ENCODE measurements at regions not wholly inside any gene's neighbourhood (a gene's known extent, or its start where the extent isn't known, plus 50 kb on each side); places are given as distances from the start of the nearest gene placed in this dataset.

DNA sequence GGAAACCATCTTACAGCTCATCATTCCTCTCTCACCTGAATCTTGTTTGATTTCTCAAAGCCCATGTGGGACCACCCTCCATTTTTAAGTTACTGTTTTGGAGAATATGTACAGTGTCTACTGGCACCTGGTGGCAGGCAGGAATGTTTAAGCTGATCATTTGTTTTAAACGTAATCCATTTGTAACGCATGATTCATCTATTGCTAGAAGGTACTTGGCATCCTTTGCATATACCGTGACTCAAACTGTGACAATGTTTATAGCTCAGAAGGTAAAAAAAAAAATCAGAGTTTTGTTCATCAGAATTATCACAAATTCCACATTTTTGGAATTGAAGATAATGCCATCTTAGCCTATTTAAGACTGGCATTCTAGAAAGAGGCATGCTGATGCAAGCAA, 1007.5 kb upstream of the EEF2KMT start:
- no peak for DNase-seq

DNA sequence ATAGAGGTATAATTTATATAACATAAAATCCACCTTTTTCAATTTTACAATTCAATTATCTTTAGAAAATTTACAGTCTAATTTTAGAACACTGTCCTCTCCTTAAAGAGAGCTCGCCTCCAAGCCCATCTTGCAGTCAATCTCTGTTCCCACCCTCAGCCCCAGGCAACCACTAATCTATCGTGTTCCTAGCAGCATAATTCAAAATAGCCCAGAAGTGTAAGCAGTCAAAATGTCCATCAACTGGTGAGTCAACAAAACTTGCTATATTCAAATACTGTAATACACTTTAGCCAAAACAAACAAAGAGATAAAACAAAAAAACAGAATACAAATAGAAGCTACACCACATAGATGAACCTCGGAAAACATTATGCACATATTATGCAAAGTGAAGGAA, 1006.8 kb upstream of the EEF2KMT start:
- no peak for DNase-seq

GRCh38 chr16:6103561-6103960, 1006.0 kb upstream of the EEF2KMT start:
- no peak for DNase-seq

- no peak for DNase-seq
Observed at GRCh38 chr16:6099102-6099501, 1001.5 kb upstream of the EEF2KMT start.

- no peak for DNase-seq
Observed at GRCh38 chr16:6096931-6097670, 999.5 kb upstream of the EEF2KMT start.

DNA sequence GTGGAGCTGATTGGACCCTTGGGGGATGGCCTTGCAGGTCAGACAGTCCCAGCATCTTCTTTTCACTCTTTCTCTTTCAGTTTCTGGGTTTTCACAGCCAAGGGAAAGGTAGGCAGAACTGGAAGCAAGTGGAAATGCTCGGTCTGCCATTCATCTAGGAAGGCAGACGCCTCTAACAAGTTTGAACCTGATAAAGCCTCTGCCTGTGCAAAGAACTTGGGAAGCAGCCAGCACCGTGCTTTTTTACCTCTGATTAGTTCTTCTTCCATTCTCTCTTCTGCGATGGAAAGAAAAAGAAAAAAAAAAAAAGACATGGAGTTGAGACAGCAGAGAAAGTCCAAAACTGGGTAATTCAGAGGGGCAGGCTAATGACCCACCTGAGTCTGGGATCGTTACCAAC, 997.8 kb upstream of the EEF2KMT start:
- DNase-seq, result no peak

DNA sequence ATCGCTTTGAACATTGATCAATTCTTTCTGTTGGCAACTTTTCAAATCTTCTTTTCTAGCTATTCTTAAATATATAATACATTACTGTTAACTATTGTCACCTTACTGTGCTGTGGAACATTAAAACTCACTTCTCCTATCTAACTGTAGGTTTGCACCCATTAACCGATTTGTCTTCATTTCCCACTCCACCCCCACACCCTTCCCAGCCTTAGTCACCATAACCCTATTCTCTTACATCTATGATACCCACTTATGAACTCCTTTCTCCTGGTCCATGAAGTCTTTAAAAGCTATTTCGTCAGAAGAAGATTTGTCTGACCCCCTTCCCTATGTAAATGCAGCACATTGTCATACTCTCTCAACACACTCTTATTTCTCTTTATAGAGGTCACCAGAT, 993.4 kb upstream of the EEF2KMT start:
- DNase-seq, result no peak

GRCh38 chr16:6081320-6081976, 983.9 kb upstream of the EEF2KMT start:
- DNase-seq, result no peak

DNA sequence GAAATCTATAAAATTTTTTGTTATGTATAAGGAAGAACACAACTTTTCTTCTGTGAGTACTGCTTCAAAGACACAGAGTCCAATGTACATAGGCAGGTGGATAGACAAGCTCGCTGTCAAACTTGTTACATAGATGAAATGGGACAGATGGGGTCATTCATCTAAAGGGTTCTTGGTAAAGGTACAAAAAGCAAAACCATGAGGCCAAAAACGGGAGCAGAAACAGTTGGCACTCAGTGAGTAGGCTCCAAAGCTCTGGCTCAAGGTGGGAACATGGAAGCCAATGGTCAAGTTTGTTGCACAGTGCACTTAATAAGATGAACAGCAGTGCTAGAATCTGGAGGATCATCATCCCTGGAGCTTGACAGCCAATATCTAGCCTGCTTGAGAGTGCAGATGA, 979.0 kb upstream of the EEF2KMT start:
- no peak for DNase-seq

DNA sequence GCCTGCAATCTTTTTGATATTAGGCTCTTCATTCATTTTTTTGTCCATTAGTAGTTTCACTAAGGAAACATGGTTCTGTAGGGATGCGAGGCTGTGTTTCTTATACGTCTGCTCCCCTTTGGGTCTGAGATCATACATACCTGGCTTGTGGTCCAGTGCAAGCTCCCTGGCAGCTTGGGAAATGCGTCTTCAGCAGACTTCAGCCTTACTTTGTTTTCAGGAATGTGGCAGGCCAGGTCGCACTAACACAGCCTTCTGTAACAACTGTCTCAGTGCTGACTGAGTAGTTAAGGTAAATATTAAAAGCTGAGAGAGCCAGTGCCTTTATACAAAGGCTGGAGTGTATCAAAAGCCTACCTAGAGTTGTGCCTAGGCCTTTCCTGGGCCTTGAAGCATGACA, 970.5 kb upstream of the EEF2KMT start:
- DNase-seq, result no peak

DNA sequence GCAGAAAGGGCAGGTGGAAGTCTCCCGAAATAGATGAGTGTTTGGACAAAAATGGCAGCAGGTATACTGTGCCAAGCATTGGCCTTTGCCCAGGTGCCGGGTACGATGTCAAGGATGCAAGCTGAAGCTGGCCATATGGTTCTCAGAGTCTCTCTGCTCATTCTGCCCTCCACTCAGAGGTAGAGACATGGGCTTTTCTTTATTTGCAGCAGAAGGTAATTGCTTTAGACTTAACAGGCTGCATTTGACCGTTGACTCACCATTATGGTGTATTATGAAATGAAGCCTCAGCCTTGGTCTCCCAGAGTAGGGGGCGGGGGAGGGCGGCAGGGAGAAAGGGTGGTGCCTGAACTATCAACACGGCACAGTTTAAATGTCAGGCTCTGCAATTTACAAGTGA, 969.1 kb upstream of the EEF2KMT start:
- DNase-seq, result no peak

GRCh38 chr16:6063526-6063925, 965.9 kb upstream of the EEF2KMT start:
- no peak for DNase-seq

DNA sequence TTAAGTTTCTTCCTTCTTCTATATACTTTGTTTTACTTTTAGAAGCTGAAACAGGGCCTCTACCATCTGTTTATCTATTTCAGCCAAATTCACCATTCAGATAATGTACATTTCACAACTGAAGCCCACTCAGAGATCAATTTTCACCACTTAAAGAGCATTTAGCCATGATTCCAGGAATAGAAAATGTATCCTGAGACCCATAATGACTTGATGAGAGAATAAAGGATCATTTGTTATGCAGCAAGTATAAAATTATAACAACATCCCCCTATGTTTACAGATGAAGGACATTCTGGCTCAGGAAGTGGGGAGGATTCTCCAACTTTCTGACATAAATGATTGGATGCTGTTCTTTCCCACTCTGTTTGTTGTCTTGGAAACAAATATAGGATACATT, 962.1 kb upstream of the EEF2KMT start:
- DNase-seq, result no peak

GRCh38 chr16:6057821-6058220, 960.2 kb upstream of the EEF2KMT start:
- DNase-seq, result no peak

DNA sequence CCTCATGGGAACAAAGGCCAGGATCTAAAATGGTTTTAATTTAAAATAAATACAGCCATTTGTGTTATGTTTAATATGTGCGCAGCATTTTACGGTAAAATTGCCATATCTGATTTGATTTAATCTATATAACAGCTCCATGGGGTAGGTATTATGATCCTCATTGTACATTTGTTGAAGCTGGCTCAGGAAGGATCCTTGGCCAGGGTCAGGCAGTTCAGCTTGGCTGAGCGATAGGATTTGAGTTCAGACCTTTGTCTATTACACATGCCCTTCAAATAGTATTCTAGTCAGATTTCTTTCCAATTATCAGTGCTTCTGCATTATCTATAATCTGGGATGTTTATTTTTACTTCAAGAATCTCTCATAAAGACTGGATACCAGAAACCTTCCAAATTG, 950.4 kb upstream of the EEF2KMT start:
- DNase-seq, result no peak

DNA sequence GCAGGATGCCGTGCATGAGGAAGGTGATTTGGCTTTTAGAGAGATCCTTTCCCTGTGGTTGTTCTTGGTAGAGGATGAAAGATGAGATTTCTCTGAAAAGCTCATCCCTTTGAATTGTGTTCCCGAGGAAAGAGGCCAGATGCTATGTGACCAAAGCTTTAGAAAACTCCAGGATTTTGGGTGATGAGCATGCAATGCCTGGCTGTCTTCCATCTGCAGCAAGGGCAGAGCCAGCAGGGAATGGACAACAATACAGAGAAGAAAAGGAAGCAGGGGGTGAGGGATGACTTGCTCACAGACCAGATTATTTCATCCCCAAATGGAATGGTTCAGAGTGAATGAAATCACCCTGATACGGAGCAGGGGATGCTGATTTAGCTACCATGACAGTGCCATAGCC, 949.7 kb upstream of the EEF2KMT start:
- no peak for DNase-seq

- no peak for DNase-seq
Observed at GRCh38 chr16:6038941-6039645, 941.5 kb upstream of the EEF2KMT start.

- DNase-seq, result no peak
Observed at GRCh38 chr16:6035161-6035560, 937.6 kb upstream of the EEF2KMT start.

GRCh38 chr16:6034511-6034910, 936.9 kb upstream of the EEF2KMT start:
- DNase-seq, result no peak

DNA sequence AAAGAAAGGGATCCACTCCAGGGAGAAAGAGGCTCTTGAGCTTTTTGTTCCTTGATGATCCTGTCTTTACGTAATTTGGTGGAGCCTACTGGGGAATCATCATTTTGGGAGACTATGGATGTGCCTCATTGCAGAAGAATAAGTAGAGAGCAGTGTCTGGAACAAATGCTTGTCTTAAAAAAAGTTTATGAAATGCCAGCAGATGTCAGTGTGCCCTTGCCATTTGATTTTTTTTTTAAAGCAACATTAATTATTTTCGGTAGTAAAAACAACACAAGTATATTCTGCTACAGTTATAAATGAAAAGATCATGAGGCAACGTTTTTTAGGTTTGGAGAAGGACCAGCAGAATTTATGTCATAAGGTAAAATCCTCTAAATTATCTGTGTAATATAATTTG, 934.8 kb upstream of the EEF2KMT start:
- DNase-seq, result no peak

- no peak for DNase-seq
Observed at GRCh38 chr16:6031567-6031966, 934.0 kb upstream of the EEF2KMT start.

- no peak for DNase-seq
Observed at GRCh38 chr16:6031102-6031501, 933.5 kb upstream of the EEF2KMT start.

GRCh38 chr16:6027733-6028132, 930.1 kb upstream of the EEF2KMT start:
- DNase-seq, result no peak

DNA sequence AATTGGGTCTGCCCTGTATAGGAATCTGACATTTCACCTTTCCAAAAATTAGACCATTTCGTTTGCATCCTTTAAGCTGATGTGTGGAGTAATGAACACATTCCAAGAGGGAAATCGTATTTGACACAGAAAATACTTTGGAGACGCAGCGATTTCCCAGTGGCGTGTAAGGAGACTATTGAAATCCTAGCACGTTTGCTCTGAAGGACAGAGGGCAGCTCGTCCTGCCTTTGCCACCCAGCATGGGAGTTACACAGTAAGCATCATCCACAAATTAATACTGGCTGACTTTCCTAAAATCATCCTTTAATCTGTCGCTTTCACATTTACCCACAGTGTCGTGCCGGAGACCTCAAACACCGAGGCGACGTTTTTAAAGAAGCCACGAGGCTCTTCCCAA, 925.9 kb upstream of the EEF2KMT start:
- no peak for DNase-seq

Measured in activated gamma-delta T cell (primary cell).